ENCODE measurements at regions not wholly inside any gene's neighbourhood (a gene's known extent, or its start where the extent isn't known, plus 50 kb on each side); places are given as distances from the start of the nearest gene placed in this dataset.

DNA sequence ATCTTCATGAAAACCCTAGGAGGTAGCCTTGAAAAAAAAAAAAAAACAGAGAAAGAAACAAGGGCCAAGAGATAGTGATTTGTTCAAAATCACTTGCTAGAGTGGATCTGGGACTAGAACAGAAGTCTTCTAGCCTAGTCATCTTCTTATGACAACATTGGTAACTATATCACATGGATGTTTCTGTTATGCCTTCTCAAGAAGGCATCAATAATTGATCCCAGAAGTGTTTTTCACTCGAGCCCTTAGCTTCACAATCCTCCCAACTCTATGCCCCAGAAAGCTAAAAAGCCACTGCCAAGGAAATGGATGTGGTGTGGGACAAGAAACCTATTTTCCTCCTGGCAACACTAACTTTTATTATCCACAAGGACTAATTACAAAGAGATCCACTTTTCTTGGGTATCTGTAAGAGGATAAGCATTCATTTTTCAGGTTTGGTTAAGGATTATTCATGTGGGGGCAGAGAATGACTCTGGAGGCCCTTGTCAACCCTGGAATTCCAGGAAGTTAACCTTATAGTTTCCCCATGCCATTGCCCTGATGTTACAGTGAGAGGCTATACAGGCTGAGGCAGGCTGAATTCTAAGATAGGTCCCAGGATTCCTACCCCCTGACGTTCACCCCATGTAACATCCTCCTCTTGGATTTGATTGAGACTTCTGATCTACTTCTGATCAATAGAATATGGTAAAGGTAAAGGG lies 67.7 kb upstream of the CPM start:
- H3K27ac ChIP-seq (ENCODE audit: low read length in 2 of 2) = no peak overlapping the region
- peaks cover 4% of the 10 kb centered on the region for H3K27me3 Mint-ChIP-seq
- POLR2A ChIA-PET = no interaction called here
- H3K4me1 Mint-ChIP-seq = no peaks in the 10 kb centered on the region
- DNase-seq (no peak), ATAC-seq (ENCODE audit: low read depth) (no peak)
- peaks cover 0 to 3% (median 0%) of the 10 kb centered on the region in 4 experiments for H3K27me3 ChIP-seq (replicated peaks in 1 of 4; ENCODE audit: control extremely low read depth in 1 of 4, control insufficient read depth in 3 of 4, insufficient read depth in 4 of 4, low read length in 3 of 4)
- no peaks in the 10 kb centered on the region for H4K20me1 ChIP-seq (ENCODE audit: control insufficient read depth, insufficient read depth, low read length, poor library complexity, severe bottlenecking)
- H3K9ac ChIP-seq (ENCODE audit: low read length) = no peak overlapping the region
- no peaks in the 10 kb centered on the region for H3K4me1 ChIP-seq (ENCODE audit: control insufficient read depth in 2 of 2, insufficient read depth in 2 of 2, low read length in 2 of 2)
- H3K27ac Mint-ChIP-seq = no peak overlapping the region
- H3K9me3 ChIP-seq (ENCODE audit: control extremely low read depth in 1 of 3, control insufficient read depth in 2 of 3, insufficient read depth in 1 of 3, low read length in 2 of 3) = peaks cover 0 to 4% (median 2%) of the 10 kb centered on the region in 3 donors
- H3K36me3 ChIP-seq (replicated peaks in 1 of 2; ENCODE audit: control extremely low read depth in 1 of 2, control insufficient read depth in 1 of 2, extremely low read depth in 1 of 2, insufficient read depth in 2 of 2, low read length in 1 of 2) = no peaks in the 10 kb centered on the region
- no peak overlapping the region for H2AFZ ChIP-seq (ENCODE audit: insufficient read depth, low read depth, low read length, poor library complexity, severe bottlenecking)
- CTCF ChIA-PET = no interaction called here
- no peak overlapping the region for H3K4me3 ChIP-seq (ENCODE audit: control extremely low read depth in 1 of 5, extremely low read depth in 1 of 5, insufficient read depth in 1 of 5, low read depth in 2 of 5, low read length in 4 of 5)
- H3K4me2 ChIP-seq (replicated peaks; ENCODE audit: low read depth, low read length, poor library complexity, severe bottlenecking) = no peak overlapping the region
- peaks cover 13% of the 10 kb centered on the region for H3K9me3 Mint-ChIP-seq (ENCODE audit: insufficient read depth)
- H3K79me2 ChIP-seq (ENCODE audit: control insufficient read depth, insufficient read depth, low read length) = no peaks in the 10 kb centered on the region
- intact Hi-C loops (cut with micrococcal nuclease) = no loop called here
- no peak for TF ChIP-seq EZH2 (IDR thresholded peaks at IDR 0.05; ENCODE audit: borderline replicate concordance, insufficient read depth, low read depth, low read length, poor library complexity, severe bottlenecking)
- TF ChIP-seq, protein P1, sequence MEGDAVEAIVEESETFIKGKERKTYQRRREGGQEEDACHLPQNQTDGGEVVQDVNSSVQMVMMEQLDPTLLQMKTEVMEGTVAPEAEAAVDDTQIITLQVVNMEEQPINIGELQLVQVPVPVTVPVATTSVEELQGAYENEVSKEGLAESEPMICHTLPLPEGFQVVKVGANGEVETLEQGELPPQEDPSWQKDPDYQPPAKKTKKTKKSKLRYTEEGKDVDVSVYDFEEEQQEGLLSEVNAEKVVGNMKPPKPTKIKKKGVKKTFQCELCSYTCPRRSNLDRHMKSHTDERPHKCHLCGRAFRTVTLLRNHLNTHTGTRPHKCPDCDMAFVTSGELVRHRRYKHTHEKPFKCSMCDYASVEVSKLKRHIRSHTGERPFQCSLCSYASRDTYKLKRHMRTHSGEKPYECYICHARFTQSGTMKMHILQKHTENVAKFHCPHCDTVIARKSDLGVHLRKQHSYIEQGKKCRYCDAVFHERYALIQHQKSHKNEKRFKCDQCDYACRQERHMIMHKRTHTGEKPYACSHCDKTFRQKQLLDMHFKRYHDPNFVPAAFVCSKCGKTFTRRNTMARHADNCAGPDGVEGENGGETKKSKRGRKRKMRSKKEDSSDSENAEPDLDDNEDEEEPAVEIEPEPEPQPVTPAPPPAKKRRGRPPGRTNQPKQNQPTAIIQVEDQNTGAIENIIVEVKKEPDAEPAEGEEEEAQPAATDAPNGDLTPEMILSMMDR (IDR thresholded peaks at IDR 0.05) = no peak
- H3K4me3 Mint-ChIP-seq = no peak overlapping the region
- WGBS (ENCODE audit: insufficient coverage) = no CpG with 5 or more reads among the region's 2 CpGs

DNA sequence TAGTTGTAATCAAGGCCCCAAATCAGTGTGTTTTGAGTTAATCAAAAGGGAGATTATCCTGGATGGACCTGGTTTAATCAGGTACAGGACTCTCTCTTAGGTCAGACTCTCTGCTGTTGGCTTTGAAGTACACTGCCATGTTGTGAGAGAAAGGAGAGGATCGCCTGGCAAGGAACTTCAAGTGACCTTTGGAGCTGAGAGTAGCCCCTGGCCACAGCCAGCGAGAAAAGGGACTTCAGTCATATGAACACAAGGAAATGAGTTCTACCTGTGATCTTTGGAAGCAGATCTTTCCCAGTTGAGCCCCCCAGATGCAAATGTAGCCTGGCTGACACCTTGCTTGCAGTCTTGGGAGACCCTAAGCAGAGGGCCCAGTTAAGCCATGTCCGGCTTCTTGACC lies 68.3 kb upstream of the CPM start:
- intact Hi-C loops (cut with micrococcal nuclease) = no loop called here
- Histone ChIP-seq H3K4me1 (ENCODE audit: control insufficient read depth in 2 of 2, insufficient read depth in 2 of 2, low read length in 2 of 2) (no peaks in the 10 kb centered on the region), H2AFZ (ENCODE audit: insufficient read depth, low read depth, low read length, poor library complexity, severe bottlenecking) (no peak overlapping the region), H3K9me3 (ENCODE audit: control extremely low read depth in 1 of 3, control insufficient read depth in 2 of 3, insufficient read depth in 1 of 3, low read length in 2 of 3) (peaks cover 0 to 4% (median 2%) of the 10 kb centered on the region in 3 donors), H3K79me2 (ENCODE audit: control insufficient read depth, insufficient read depth, low read length) (no peaks in the 10 kb centered on the region), H3K36me3 (replicated peaks in 1 of 2; ENCODE audit: control extremely low read depth in 1 of 2, control insufficient read depth in 1 of 2, extremely low read depth in 1 of 2, insufficient read depth in 2 of 2, low read length in 1 of 2) (no peaks in the 10 kb centered on the region), H3K4me2 (replicated peaks; ENCODE audit: low read depth, low read length, poor library complexity, severe bottlenecking) (no peak overlapping the region), H4K20me1 (ENCODE audit: control insufficient read depth, insufficient read depth, low read length, poor library complexity, severe bottlenecking) (no peaks in the 10 kb centered on the region), H3K9ac (ENCODE audit: low read length) (no peak overlapping the region), H3K4me3 (ENCODE audit: control extremely low read depth in 1 of 5, extremely low read depth in 1 of 5, insufficient read depth in 1 of 5, low read depth in 2 of 5, low read length in 4 of 5) (no peak overlapping the region), H3K27ac (ENCODE audit: low read length in 2 of 2) (no peak overlapping the region), H3K27me3 (replicated peaks in 1 of 4; ENCODE audit: control extremely low read depth in 1 of 4, control insufficient read depth in 3 of 4, insufficient read depth in 4 of 4, low read length in 3 of 4) (peaks cover 0 to 3% (median 0%) of the 10 kb centered on the region in 4 experiments)
- ATAC-seq (ENCODE audit: low read depth) (no peak), DNase-seq (no peak)
- peaks cover 13% of the 10 kb centered on the region for H3K9me3 Mint-ChIP-seq (ENCODE audit: insufficient read depth)
- TF ChIP-seq, protein P1 (IDR thresholded peaks at IDR 0.05) = no peak
- no peak for TF ChIP-seq EZH2 (IDR thresholded peaks at IDR 0.05; ENCODE audit: borderline replicate concordance, insufficient read depth, low read depth, low read length, poor library complexity, severe bottlenecking)
- H3K27me3 Mint-ChIP-seq = peaks cover 4% of the 10 kb centered on the region
- POLR2A ChIA-PET = no interaction called here
- CTCF ChIA-PET = no interaction called here
- no peak overlapping the region for H3K27ac Mint-ChIP-seq
- no peak overlapping the region for H3K4me3 Mint-ChIP-seq
- H3K4me1 Mint-ChIP-seq = no peaks in the 10 kb centered on the region
- 85% methylated on average over 2 of the region's 3 CpGs for WGBS (ENCODE audit: insufficient coverage)
